ENCODE measurements at regions not wholly inside any gene's neighbourhood (a gene's known extent, or its start where the extent isn't known, plus 50 kb on each side); places are given as distances from the start of the nearest gene placed in this dataset.

- ChIA-PET POLR2A (ENCODE audit: low non-redundant PET) (no interaction called here), CTCF (no interaction called here)
- Histone ChIP-seq H3K9me3 (ENCODE audit: low read depth, low read length, poor library complexity, severe bottlenecking) (no peaks in the 10 kb centered on the region), H3K36me3 (ENCODE audit: insufficient read depth, low read length, poor library complexity, severe bottlenecking) (no peaks in the 10 kb centered on the region), H3K4me3 (ENCODE audit: low read depth, low read length, poor library complexity, severe bottlenecking) (no peak overlapping the region), H3K27me3 (replicated peaks; ENCODE audit: insufficient read depth, low read depth, low read length, poor library complexity) (no peaks in the 10 kb centered on the region), H3K27ac (ENCODE audit: low read depth, low read length, poor library complexity, severe bottlenecking) (no peak overlapping the region), H3K4me1 (ENCODE audit: insufficient read depth, low read length, poor library complexity, severe bottlenecking) (no peaks in the 10 kb centered on the region)
- no peak for DNase-seq (ENCODE audit: low spot score)
- intact Hi-C loops (cut with micrococcal nuclease; ENCODE audit: unreplicated experiment), result no loop called here
- TF ChIP-seq EZH2 (IDR thresholded peaks at IDR 0.05; ENCODE audit: borderline replicate concordance, low read depth, low read length, poor library complexity, severe bottlenecking) (no peak), CTCF (conservative IDR thresholded peaks at IDR 0.05; ENCODE audit: low read depth, low read length) (no peak)
- no TSS peak for BruUV-seq (replicated peaks)
These were observed 355.3 kb upstream of the DCBLD2 start for GRCh38 chr3:99256788-99257187.

- H3K36me3 ChIP-seq (ENCODE audit: insufficient read depth, low read length, poor library complexity, severe bottlenecking), result no peaks in the 10 kb centered on the region
- intact Hi-C loops (cut with micrococcal nuclease; ENCODE audit: unreplicated experiment), result no loop called here
- CTCF ChIA-PET, result no interaction called here
- peaks cover under 1% of the 10 kb centered on the region for H3K4me1 ChIP-seq (ENCODE audit: insufficient read depth, low read length, poor library complexity, severe bottlenecking)
- TF ChIP-seq EZH2 (IDR thresholded peaks at IDR 0.05; ENCODE audit: borderline replicate concordance, low read depth, low read length, poor library complexity, severe bottlenecking) (no peak), CTCF (conservative IDR thresholded peaks at IDR 0.05; ENCODE audit: low read depth, low read length) (no peak)
- no peaks in the 10 kb centered on the region for H3K9me3 ChIP-seq (ENCODE audit: low read depth, low read length, poor library complexity, severe bottlenecking)
- H3K4me3 ChIP-seq (ENCODE audit: low read depth, low read length, poor library complexity, severe bottlenecking), result no peak overlapping the region
- POLR2A ChIA-PET (ENCODE audit: low non-redundant PET), result no interaction called here
- H3K27me3 ChIP-seq (replicated peaks; ENCODE audit: insufficient read depth, low read depth, low read length, poor library complexity), result no peaks in the 10 kb centered on the region
- BruUV-seq (replicated peaks), result no TSS peak
- H3K27ac ChIP-seq (ENCODE audit: low read depth, low read length, poor library complexity, severe bottlenecking), result no peak overlapping the region
- DNase-seq (ENCODE audit: low spot score), result no peak
These were observed 352.5 kb upstream of the DCBLD2 start for GRCh38 chr3:99253963-99254355.

- DNase-seq (ENCODE audit: low spot score), result no peak
- H3K9me3 ChIP-seq (ENCODE audit: low read depth, low read length, poor library complexity, severe bottlenecking), result no peaks in the 10 kb centered on the region
- no peaks in the 10 kb centered on the region for H3K36me3 ChIP-seq (ENCODE audit: insufficient read depth, low read length, poor library complexity, severe bottlenecking)
- POLR2A ChIA-PET (ENCODE audit: low non-redundant PET), result no interaction called here
- H3K4me3 ChIP-seq (ENCODE audit: low read depth, low read length, poor library complexity, severe bottlenecking), result no peak overlapping the region
- CTCF ChIA-PET, result no interaction called here
- BruUV-seq (replicated peaks), result no TSS peak
- no peak overlapping the region for H3K27ac ChIP-seq (ENCODE audit: low read depth, low read length, poor library complexity, severe bottlenecking)
- intact Hi-C loops (cut with micrococcal nuclease; ENCODE audit: unreplicated experiment), result no loop called here
- H3K27me3 ChIP-seq (replicated peaks; ENCODE audit: insufficient read depth, low read depth, low read length, poor library complexity), result no peaks in the 10 kb centered on the region
- TF ChIP-seq EZH2 (IDR thresholded peaks at IDR 0.05; ENCODE audit: borderline replicate concordance, low read depth, low read length, poor library complexity, severe bottlenecking), result no peak
- TF ChIP-seq CTCF (conservative IDR thresholded peaks at IDR 0.05; ENCODE audit: low read depth, low read length), result no peak
- H3K4me1 ChIP-seq (ENCODE audit: insufficient read depth, low read length, poor library complexity, severe bottlenecking), result peaks cover 31% of the 10 kb centered on the region
These were observed 349.4 kb upstream of the DCBLD2 start for GRCh38 chr3:99250821-99251355.
